GM19455 (cell line): ENCODE measurements at regions not wholly inside any gene's neighbourhood (a gene's known extent, or its start where the extent isn't known, plus 50 kb on each side); places are given as distances from the start of the nearest gene placed in this dataset.

Experiments used
- ATAC-seq: cut with Tn5 transposase; IDR thresholded peaks from one replicate; pipeline ENCODE4 v1.9.1; 2021; ENCODE audit not compliant: unreplicated experiment

DNA sequence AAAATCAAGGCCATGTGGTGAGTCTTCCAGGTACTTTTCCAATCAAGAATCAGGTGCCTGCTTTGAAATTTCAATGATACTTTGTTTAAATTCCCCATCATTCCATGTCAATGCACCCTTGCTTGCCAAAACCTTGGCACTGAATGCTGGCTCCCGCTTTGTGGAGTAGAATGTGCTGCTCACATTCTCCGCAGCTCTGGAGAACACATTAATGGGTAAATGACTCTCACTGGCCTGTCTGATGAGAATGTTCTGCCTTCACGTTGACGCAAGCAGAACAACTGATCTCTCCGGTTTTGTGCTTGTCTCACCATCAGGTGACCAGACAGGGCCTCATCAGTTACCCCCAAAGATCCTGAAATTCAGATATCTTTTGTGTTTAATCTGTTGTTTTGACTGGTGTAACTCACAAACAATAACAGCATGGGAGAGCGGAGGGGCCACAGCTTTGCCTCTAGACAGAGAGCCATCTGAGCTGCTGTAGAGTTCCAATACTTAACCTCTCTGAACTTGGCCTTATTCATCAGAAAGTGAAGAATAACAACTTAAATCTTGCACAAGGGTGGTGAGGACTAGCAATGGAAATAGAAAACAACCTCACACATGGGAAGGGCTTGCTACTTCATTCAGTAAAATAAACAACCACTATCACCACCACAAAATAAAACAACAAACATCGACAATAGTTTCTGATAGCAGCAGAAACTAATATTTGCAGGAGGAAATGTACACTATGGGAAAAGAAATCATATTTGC is 276.9 kb upstream of the IGFBP3 start:
- ATAC-seq = no peak

DNA sequence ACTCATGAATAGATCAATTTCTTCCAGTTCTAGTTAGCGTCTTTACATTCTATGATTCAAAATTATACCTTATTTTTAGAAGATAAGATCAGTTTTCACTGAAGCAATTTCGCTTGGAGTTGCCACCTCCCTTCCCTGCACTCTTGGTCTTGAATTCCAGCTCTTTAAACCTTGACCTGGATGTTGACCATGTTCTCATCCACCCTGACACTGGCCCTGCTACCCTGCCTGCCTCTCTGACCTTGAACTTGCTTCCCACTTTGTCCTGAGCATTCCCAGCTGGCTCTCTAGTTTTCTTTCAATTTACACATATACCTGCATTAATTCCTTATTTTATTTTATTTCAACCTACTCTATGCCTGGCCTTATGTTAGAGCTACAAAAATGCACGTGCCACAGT is 274.9 kb upstream of the IGFBP3 start:
- no peak for ATAC-seq

DNA sequence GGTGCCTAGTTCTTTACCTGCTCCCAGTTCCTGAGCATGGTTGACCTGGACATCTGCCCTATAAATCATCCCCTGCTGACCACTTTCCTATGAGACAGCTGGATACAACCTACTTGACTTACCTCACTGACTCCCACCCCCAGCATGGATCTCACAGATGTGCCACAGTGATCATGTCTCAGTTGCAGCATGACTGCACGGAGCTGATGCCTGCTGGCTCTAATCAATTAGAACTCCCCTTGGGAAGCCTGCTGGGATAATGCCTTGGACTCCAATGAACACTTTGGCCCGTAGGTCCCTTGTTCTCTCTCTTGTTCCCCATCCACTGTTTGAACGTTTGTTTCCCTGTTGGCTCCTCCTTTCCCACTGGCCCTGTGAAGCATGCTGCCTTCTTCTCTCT is 271.2 kb upstream of the IGFBP3 start:
- no peak for ATAC-seq

DNA sequence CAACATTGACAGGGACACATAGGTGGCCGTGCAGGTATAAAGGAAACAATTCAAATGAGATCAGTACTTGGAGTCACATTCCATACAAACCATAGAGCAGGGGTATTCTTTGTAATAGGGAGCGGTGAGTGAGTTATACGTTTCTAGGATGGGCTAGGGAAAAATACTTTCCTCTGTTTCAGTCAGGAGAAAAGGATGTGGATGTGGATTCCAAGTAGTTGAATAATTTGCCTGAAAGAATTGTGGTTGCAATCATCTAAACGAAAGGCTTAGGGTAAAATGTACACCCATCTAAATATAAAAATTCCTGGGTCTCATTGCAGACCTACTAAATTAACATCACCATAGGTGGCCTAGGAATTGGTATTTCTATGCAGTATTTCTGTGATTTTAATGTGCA is 270.7 kb upstream of the IGFBP3 start:
- ATAC-seq = no peak

DNA sequence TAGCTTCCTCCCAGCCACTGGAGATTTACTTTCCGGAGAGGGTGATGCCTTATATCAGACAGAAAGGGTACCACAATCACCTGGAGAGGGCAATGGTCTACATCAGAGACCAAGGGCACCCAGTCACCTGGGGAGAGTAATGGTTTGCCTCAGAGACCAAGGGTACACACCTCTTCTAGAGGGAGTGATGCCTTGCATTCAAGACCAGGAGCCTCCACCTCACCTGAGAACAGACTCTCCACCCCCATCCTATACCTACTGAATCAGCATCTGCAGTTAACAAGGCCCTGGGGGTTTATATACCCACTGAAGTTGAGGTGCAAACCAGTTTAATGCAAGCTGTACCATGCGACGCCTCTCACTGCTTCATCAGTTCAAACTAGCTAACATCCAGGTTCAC is 270.2 kb upstream of the IGFBP3 start:
- ATAC-seq = no peak

GRCh38 chr7:46189255-46189790 is 268.3 kb upstream of the IGFBP3 start:
- no peak for ATAC-seq

- ATAC-seq = no peak
Observed at GRCh38 chr7:46186131-46186530, 265.1 kb upstream of the IGFBP3 start.

DNA sequence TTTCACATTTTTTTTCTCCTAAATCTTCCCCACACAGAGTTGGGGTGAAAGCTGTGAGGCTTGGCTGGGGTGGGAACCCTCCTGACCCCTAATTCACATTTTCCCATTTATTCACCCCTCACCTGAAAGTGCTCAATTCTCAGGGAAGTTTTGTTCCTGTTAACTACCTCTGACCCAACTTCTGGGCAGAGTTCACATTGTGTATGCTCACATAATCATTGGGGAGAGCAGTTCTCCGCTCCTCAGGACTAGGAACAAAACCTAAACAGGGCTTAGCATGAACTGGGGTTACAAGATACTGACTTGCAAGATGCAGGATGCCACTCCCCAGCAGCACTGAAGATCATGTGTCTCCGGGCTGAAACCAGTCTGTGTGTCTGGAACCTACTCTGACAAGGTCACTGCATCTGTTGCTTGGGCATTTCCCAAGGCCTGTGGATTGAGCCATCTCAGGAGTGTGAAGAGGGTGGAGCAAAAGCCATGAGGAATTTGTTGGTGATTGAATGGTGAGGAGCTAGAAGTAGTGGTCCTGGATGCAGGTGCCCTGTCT is 258.1 kb upstream of the IGFBP3 start:
- ATAC-seq = no peak

DNA sequence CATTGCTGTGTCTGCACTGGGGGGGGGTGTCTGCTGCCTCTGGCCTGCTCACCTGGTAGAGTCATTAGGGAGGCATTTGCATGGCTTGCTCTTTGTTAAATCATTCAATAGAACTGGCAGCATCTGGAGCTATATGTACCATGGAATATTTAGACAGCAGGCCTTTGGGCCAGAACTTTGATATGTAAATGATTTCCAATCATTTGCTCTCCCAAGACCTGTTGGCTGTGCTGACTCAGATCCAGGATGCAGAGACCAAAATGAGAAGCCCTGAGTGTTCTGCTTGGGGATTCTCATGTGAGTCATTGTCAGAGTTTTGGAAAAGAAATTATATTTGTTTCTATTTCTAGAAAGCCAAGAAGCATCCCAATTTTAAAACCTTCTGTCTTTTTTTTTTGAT is 257.6 kb upstream of the IGFBP3 start:
- no peak for ATAC-seq

- ATAC-seq = no peak
Observed at GRCh38 chr7:46177821-46178220, 256.7 kb upstream of the IGFBP3 start.

GRCh38 chr7:46175221-46175620 is 254.1 kb upstream of the IGFBP3 start:
- ATAC-seq = no peak

GRCh38 chr7:46174196-46174580 is 253.1 kb upstream of the IGFBP3 start:
- ATAC-seq = no peak

DNA sequence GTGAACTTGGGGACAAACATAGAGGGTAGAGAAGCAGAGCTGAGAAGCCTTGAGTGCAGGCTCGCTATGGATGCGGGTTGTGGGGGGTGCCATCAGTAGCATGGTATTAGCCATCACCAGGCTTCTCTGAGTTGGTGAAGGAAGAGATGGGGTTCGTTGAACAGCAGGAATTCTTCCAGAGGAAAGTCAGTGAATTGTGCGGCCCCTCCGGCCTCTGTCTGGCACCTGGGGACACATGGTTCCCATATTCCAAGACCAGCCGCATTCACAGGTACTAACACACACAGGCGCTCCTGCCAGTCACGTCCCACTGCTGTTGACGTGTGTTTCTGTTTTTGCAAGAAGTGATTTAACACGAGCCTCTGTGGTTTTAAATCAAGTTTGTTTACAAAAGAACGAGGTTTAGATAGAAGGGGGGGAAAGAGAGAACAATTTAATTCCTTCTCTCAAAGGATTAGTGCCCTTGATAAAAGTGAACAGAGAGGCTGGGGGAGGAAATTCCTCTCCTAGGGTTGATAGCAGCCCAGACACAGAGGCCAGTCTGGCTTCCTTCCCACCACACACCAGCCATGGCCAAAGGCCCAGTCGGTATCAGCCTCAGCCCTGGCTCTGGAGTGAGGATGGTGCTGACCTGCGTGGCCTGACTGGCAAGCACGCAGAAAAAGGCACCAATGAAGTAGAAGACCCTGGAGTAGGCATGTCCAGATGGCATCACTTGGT is 252.6 kb upstream of the IGFBP3 start:
- ATAC-seq = no peak

DNA sequence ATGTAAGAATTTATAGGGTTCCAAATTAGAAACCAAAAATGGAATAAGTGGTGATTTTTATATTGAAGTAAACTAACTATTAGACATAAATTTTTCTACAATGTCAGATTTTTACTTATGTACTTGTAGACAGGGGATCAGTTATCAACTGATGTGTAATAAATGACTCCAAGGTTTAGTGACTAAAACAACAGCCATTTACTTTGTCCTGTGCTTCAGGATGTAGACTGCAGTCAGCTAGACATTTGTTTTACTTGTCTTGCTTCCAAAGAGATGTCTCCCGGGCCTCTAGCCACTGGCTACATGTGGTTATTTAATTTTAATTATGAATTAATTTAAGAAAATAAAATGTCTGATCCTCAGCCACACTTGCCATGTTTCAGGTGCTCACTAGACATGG is 249.7 kb upstream of the IGFBP3 start:
- no peak for ATAC-seq

GRCh38 chr7:46170021-46170420 is 248.9 kb upstream of the IGFBP3 start:
- ATAC-seq = no peak

- ATAC-seq = no peak
Observed at GRCh38 chr7:46169384-46169755, 248.3 kb upstream of the IGFBP3 start.

- ATAC-seq = no peak
Observed at GRCh38 chr7:46168671-46169383, 247.8 kb upstream of the IGFBP3 start.

DNA sequence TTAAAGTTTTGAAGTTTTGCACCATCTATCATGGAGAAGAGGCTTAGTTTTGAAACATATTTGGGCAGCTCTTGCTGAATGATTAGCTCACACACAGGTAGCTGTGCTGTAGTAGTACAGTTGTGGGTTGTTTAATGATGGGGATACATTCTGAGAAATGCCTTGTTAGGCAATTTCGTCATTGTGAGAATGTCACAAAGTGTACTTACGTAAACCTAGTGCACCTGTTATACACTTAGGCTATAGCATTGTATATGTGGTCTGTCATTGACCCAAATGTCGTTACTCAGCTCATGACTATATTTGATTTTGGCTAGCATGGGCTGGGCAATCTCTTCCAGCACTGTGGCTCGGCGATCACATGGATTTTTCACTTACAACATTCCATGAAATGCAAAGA is 247.2 kb upstream of the IGFBP3 start:
- no peak for ATAC-seq

DNA sequence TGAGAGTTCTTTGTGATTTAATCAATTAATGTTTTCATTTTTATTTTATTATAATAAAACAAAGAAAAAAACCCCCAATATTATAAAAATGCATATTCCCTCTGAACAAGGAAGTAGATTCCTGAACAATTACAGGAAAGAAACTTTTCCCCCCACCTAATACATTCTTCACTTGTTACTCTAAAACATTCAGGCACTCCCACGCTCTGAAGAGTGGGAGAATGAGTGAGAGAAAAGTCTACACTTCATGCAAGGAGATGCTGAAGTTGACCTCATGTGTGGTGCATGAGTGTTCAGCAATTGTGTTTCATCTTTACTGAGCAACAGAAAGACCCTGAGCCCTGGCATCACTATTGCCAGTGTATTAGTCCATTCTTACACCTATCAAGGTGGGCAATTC is 244.2 kb upstream of the IGFBP3 start:
- no peak for ATAC-seq

DNA sequence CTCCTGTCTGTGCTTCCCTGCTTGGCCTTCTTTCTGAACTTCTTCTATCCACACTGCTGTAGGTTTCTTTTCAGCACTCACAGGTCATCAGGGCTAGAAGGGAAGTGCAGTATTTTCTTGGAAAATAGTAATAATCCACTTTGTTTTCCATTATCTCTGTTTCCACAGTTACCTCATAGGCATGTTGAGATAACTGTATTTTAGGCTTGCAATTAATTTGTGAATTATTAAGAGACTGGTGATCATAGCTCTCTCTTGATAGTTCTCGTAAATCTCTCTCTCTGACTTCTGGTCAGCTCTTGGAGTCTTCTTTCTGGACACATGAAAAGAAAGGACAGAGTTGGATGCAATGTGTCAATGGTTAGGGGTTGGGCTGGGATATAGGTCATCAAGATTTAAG is 243.6 kb upstream of the IGFBP3 start:
- ATAC-seq = no peak

DNA sequence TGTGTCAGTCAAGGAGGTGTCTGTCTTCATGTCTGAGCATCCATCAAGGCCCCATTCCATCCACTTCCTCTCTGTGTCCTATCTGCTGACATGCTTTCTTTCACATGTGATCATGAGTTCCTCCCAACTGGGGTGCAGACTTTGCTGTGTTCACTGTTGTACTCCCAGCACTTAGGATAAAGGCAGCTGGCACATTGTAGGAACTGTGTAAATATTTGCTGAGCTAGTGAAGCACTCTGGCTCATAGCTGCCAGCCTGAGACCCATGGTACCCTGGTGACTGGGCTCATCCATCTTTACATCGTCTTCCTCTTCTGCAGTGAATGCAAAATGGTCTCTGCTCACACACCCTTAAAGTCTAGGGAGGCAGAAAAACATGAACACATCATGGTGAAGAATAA is 242.2 kb upstream of the IGFBP3 start:
- no peak for ATAC-seq

DNA sequence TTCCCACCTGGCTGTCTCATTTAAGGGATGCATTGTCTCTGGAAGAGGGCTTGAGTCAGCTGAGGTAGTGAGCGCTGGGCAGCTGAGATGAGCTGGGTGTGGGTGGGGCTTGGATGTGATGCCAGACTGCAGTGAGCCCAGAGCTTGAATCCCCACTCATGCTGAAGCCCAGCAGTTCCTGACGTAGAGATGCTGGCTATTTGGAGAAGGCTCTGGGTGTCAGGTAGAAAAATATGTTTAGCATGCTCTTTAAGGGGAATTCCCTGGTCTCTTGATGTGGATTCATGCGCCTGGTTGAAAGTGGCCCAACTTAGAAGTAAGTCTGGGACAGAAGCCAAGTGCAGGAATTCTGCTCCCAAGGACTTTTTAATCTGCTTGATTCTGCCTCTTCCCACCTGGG is 241.5 kb upstream of the IGFBP3 start:
- ATAC-seq = no peak
